HG02588 (cell line): ENCODE measurements at regions not wholly inside any gene's neighbourhood (a gene's known extent, or its start where the extent isn't known, plus 50 kb on each side); places are given as distances from the start of the nearest gene placed in this dataset.

Experiments
- ATAC-seq: cut with Tn5 transposase; IDR thresholded peaks from one replicate; pipeline ENCODE4 v1.9.1; 2021; ENCODE audit warnings: mild to moderate bottlenecking, moderate library complexity; ENCODE audit not compliant: unreplicated experiment

DNA sequence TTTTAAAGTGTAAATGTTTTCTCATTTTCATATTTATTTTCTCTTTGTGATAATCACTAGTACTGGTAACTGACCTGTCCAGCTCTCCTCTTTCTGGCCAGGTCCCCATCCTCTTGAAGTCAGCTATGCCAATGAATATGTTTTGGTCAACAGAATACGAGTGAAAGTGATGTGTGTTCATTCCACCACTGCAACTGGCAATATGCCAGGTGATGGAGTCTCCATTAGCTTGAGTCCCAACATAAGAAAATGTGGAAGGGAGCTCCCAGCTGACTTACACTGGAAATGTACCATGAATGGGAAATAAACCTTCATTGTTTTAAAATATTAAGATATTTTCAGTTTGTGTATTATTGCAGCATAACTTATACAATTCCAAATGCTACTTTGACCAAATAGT, 75.8 kb downstream of the CCDC34 start:
- no peak for ATAC-seq

- no peak for ATAC-seq
Observed at GRCh38 chr11:27285761-27286160, 77.3 kb downstream of the CCDC34 start.

DNA sequence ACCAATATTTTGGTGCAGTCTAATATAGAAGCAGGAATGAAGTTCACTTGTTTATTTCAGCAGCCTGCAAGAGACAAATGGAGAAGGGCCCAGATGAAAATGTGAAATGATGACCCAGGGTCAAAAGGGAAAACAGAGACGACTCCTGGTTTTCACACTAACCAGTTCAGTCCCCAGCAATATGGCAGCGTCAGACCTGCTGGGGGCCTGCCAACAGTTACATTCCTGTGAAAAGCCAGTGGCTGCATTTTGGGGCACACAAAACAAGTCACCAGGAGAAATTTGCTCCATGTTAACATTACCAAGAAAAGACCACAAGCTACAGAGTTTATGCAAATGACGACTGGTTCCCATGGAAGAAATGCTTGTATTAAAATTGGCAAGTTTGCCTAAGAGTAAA, 80.2 kb downstream of the CCDC34 start:
- ATAC-seq, result no peak

DNA sequence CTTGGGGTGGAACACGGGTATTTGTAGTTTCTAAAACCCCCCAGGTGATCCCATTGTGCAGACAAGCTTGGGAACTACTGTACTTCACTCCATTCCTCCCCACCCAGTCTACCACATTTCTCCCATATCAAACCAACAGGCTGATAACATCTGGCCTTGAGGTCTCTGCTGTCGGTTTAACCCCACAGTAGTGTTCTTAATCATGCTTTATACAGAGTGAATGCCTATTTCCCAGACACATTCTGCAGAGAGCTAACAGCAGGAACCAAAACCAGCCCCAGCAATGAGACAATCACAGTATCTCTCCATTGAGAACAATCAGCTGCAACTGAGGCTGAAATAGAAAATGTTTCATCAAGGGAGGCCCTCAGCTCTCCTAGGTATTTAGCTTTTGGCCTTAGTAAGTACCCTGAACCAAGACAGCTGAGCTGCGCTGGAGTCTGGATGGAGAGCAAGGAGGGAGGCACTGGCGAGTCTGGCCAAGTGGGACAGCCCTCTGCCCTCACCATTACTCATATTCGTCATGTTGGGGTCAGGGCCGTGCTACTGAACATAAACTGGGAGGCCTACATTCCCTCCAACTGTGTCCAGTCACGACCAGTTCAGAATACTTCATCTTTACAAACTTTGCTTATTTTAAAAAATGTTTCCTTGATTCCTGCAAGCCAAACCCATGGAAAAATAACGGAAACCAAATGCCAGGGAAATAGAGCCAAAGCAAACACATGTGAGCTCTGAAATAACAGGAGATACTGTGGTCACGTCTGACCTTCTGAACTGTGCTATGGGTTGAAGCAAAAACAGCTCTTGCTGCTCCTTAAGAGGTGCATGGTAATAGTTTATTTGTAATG, 81.0 kb downstream of the CCDC34 start:
- no peak for ATAC-seq

- no peak for ATAC-seq
Observed at GRCh38 chr11:27281276-27281675, 81.7 kb downstream of the CCDC34 start.

- no peak for ATAC-seq
Observed at GRCh38 chr11:27280140-27280539, 82.9 kb downstream of the CCDC34 start.

- ATAC-seq, result no peak
Observed at GRCh38 chr11:27279460-27279859, 83.6 kb downstream of the CCDC34 start.

DNA sequence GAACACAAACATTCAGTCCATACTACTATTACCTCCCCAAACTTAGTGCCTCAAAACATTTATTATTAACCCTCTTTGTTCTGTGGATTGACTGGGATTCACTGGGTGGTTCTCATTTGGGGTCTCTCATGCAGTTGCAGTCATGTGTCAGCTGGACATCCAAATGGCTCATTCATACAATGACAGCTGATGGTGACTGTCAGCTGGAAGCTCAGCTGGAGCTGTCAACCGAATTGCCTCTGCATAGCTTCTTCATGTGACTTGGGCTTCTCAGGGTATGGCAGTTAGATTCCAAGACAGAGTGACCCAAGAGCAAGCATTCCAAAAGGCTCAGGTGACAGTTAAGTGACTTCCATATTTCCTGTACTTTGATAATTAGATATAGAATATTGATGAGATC, 85.2 kb downstream of the CCDC34 start:
- no peak for ATAC-seq

- no peak for ATAC-seq
Observed at GRCh38 chr11:27276141-27276540, 86.9 kb downstream of the CCDC34 start.

- no peak for ATAC-seq
Observed at GRCh38 chr11:27274854-27275395, 88.1 kb downstream of the CCDC34 start.

- ATAC-seq, result no peak
Observed at GRCh38 chr11:27266125-27266524, 96.9 kb downstream of the CCDC34 start.

GRCh38 chr11:27263986-27264385, 99.0 kb downstream of the CCDC34 start:
- ATAC-seq, result no peak

DNA sequence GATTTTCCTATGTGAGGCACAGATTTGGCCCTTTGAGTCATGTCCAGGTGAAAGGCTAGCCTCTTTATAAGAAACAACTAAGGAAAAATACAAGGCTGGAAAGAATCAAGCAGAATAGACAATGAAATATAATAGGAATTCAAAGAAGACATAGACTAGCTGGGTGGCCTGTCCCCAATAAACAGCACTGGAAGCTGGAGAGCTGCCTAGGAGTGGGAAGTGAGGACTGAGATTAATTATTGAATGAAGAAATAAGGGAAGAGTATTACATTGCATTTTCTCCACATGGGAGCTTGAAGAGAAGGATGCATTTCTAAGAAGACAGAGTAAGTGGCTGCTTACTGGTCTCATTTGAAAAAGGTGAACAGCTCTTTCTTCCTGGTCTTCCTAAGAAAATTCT, 100.0 kb downstream of the CCDC34 start:
- no peak for ATAC-seq

DNA sequence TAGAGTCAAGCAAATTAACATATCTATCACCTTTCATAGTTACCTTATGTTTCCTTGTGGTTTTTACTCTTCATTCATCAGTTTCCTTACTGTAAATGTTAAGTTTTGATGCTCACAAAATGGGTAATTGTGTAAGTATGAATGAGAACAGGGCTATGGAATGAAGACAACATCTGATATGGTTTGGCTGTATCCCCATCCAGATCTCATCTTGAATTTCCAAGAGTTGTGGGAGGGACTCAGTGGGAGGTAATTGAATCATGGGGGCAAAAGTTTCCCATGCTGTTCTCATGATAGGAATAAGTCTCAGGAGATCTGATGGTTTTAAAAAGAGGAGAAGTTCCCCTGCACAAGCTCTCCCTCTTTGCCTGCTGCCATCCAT, 107.6 kb downstream of the CCDC34 start:
- ATAC-seq, result no peak

GRCh38 chr11:27254744-27255446, 108.1 kb downstream of the CCDC34 start:
- no peak for ATAC-seq

- ATAC-seq, result no peak
Observed at GRCh38 chr11:27253224-27253623, 109.8 kb downstream of the CCDC34 start.

DNA sequence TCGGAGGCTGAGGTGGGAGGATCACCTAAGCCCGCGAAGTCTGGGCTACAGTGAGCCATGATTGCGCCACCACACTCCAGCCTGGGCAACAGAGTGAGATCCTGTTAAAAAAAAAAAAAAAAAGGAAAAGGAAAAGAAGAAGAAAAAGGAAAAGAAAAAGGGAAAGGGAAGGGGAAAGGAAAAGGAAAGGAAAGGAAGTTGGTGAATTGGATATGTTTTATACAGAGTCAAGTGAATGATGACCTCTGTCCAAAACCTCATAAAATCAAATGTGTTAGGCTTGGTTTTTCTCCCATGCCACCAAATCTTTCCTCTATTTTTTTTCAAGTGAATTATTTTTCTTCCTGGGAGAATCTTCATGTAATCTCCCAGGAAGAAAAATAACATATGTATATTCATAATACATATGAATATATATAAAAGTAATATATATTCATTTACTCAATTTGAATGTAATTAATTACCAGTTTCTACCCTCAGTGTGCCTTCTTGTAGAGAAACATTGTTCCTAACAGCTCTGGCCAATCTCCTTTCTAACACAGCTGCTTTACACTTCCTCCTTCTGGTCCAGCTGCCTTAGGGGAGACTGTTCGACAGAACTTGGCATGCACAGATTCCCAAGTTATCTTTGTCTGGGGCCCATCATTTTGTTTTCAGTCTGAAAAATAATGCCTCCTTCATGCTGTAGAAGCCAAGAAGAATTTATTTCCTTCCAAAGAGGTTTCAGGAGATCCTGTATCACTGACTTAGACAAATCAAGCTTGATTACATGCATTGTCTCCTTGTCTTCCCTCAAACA, 111.9 kb downstream of the CCDC34 start:
- no peak for ATAC-seq

GRCh38 chr11:27248576-27249509, 114.2 kb downstream of the CCDC34 start:
- ATAC-seq, result no peak

GRCh38 chr11:27247660-27248059, 115.4 kb downstream of the CCDC34 start:
- no peak for ATAC-seq

DNA sequence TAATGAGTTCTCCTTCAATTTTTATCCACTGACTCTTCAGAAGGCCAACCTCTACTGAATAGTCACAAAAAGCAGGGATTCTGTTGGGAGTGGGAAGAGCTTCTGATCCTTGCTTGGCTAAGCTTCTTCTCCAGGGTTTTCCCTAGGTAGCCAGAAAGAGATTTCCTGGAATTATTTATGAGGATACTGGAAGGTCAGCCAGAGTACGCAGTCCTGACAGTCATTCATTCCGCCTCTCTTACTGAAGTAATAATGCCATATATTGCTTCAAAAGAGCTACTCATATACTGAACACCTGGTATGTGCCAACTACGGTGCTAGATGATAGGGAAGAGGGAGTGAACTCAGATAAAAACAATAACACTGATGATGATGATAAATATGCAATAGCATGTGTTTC, 116.1 kb downstream of the CCDC34 start:
- ATAC-seq, result no peak
